Upper lobe of right lung (tissue), 1 donor: ENCODE measurements at regions not wholly inside any gene's neighbourhood (a gene's known extent, or its start where the extent isn't known, plus 50 kb on each side); places are given as distances from the start of the nearest gene placed in this dataset.

ENCODE experiments used
- ATAC-seq: fragments of 200-7000 bp; cut with Tn5 transposase; one replicate; pipeline ENCODE4 v1.9.1; 2020; ENCODE audit warnings: mild to moderate bottlenecking, moderate library complexity
- DNase-seq: peaks from one replicate; pipeline ENCODE4 v3.0.0-alpha.2; 2020
- H3K27ac ChIP-seq: fragments of 200-600 bp; one replicate; pipeline ENCODE4 v1.8.0; 2022
- H3K27me3 ChIP-seq: fragments of 200-600 bp; one replicate; pipeline ENCODE4 v1.8.0; 2022; ENCODE audit warnings: mild to moderate bottlenecking
- H3K36me3 ChIP-seq: fragments of 200-600 bp; one replicate; pipeline ENCODE4 v1.8.0; 2022
- H3K4me1 ChIP-seq: fragments of 200-600 bp; one replicate; pipeline ENCODE4 v1.8.0; 2022
- H3K4me3 ChIP-seq: fragments of 200-600 bp; one replicate; pipeline ENCODE4 v1.8.0; 2022; ENCODE audit warnings: mild to moderate bottlenecking
- H3K9me3 ChIP-seq: fragments of 200-600 bp; one replicate; pipeline ENCODE4 v1.8.0; 2022
- intact Hi-C: fragments of 100-400 bp; cut with DNase I; formaldehyde crosslinking; loops from one replicate; pipeline ENCODE4 v1.11.0; 2022
- TF ChIP-seq, protein P1 (sequence below): fragments of 200-600 bp; IDR thresholded peaks from one replicate; pipeline ENCODE4 v1.8.0; 2022; ENCODE audit warnings: antibody characterized with exemption
- donor health status: DM: no; HTN: yes; CAD: no; lungs with severe emphysema.

DNA sequence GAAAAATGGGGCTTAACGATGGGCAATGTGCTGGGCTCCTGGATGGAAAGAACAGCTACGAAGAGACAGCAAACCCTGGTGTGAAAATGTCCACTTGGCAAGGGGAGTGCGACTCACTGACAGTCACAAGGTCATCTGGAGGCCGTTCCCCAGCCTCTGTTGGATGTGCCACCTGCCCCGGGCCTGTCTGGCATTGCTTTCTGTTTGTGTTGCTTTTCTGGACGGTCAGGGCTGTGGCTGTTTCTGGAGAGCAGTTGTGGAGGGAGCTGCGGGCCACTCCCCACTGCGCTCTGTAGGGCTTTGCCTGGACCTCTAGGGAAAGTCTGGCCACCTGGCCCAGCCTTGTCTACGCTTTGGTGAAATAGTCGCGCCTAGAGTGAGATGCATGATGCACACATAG lies 185.3 kb downstream of the IRX1 start:
- Histone ChIP-seq H3K4me1 (no peaks in the 10 kb centered on the region), H3K36me3 (no peaks in the 10 kb centered on the region), H3K27me3 (no peaks in the 10 kb centered on the region), H3K9me3 (no peaks in the 10 kb centered on the region), H3K4me3 (no peak overlapping the region), H3K27ac (no peak overlapping the region)
- intact Hi-C loops = no loop called here
- TF ChIP-seq, protein P1, sequence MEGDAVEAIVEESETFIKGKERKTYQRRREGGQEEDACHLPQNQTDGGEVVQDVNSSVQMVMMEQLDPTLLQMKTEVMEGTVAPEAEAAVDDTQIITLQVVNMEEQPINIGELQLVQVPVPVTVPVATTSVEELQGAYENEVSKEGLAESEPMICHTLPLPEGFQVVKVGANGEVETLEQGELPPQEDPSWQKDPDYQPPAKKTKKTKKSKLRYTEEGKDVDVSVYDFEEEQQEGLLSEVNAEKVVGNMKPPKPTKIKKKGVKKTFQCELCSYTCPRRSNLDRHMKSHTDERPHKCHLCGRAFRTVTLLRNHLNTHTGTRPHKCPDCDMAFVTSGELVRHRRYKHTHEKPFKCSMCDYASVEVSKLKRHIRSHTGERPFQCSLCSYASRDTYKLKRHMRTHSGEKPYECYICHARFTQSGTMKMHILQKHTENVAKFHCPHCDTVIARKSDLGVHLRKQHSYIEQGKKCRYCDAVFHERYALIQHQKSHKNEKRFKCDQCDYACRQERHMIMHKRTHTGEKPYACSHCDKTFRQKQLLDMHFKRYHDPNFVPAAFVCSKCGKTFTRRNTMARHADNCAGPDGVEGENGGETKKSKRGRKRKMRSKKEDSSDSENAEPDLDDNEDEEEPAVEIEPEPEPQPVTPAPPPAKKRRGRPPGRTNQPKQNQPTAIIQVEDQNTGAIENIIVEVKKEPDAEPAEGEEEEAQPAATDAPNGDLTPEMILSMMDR = no peak
- DNase-seq (no peak), ATAC-seq (no peak)

DNA sequence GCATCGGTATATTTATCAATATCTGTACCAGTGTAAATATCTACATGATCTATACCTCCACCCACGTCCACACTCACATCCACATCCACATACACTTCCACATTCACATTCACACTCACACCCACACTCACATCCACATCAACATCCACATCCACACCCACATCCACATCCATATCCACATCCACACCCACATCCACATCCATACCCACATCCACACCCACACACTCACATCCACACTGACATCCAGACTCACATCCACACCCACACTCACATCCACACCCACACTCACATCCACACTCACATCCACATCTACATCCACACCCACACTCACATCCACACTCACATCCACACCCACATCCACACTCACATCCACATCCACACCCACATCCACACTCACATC lies 189.2 kb downstream of the IRX1 start:
- no peak overlapping the region for H3K4me3 ChIP-seq
- no peaks in the 10 kb centered on the region for H3K27me3 ChIP-seq
- no peak overlapping the region for H3K27ac ChIP-seq
- H3K4me1 ChIP-seq = no peaks in the 10 kb centered on the region
- TF ChIP-seq, protein P1 = no peak
- H3K9me3 ChIP-seq = no peaks in the 10 kb centered on the region
- H3K36me3 ChIP-seq = no peaks in the 10 kb centered on the region
- ATAC-seq (no peak), DNase-seq (no peak)
- intact Hi-C loops = no loop called here

DNA sequence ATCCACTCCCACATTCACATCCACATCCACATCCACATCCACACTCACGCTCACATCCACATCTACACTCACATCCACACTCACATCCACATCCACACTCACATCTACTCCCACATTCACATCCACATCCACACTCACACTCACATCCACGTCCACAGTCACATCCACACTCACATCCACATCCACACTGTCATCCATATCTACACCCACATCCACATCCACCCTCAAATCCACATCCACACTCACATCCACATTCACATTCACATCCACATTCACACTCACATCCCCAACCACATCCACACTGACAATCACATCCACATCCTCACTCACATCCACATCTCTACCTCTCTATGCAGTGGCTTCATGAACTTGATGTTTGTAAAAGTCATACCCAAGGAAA lies 190.5 kb downstream of the IRX1 start:
- H3K27me3 ChIP-seq = no peaks in the 10 kb centered on the region
- H3K36me3 ChIP-seq = no peaks in the 10 kb centered on the region
- H3K4me3 ChIP-seq = no peak overlapping the region
- no peak for ATAC-seq
- no peak for DNase-seq
- H3K9me3 ChIP-seq = no peaks in the 10 kb centered on the region
- no peak overlapping the region for H3K27ac ChIP-seq
- TF ChIP-seq, protein P1 = no peak
- no peaks in the 10 kb centered on the region for H3K4me1 ChIP-seq
- intact Hi-C loops = no loop called here

DNA sequence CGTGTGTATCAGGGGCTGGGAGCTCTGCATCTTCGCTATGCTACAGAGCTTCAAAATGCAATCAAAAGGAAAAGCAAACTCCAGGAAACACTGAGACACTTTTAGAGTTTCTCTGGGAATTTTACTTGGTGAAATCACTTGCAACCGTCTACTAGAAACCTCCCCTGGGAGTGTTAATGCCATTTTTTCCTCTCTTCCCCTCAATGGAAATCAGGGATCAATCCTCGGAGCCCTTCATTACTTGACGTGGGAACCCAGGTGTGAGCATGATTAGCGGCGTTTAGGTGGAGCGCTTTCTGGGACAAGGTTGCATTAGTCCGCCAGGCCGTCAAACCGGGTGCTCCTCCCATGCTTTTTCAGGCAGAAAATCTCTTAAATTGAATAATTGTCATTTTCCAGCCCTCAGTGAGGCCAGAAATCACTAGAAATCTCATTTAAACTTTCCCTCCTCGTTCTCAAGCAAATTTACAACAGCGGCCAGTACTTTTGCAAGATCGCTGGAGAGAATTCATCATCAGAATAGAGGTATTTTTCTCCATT lies 191.3 kb downstream of the IRX1 start:
- no peaks in the 10 kb centered on the region for H3K36me3 ChIP-seq
- intact Hi-C loops = no loop called here
- H3K4me1 ChIP-seq = no peaks in the 10 kb centered on the region
- H3K4me3 ChIP-seq = no peak overlapping the region
- TF ChIP-seq, protein P1 = no peak
- H3K27ac ChIP-seq = no peak overlapping the region
- no peak for ATAC-seq
- H3K9me3 ChIP-seq = no peaks in the 10 kb centered on the region
- DNase-seq = no peak
- no peaks in the 10 kb centered on the region for H3K27me3 ChIP-seq

DNA sequence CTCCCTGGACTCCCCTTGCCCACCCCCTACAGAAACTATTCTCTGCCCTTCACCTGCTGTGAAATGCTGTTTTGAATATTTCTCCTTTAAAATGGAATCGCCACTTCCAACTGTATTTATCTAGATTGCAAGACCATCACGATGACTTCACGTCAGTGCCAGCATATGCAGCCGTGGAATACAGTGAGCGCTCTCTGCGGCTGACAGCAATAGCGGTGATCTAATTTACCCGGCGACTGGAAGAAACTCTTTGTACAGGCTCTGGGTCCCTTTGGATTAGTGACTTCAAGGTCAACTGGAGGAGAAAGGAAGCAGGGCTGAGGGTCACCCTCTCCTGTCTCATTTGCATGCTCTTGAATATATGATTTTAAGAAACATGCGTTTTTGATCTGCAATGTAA lies 192.0 kb downstream of the IRX1 start:
- Histone ChIP-seq H3K27me3 (no peaks in the 10 kb centered on the region), H3K9me3 (no peaks in the 10 kb centered on the region), H3K36me3 (no peaks in the 10 kb centered on the region), H3K27ac (no peak overlapping the region), H3K4me1 (no peaks in the 10 kb centered on the region), H3K4me3 (no peak overlapping the region)
- ATAC-seq = no peak
- TF ChIP-seq, protein P1 = no peak
- intact Hi-C loops = no loop called here
- DNase-seq = no peak
